GM23338 (cell line): ENCODE measurements at regions not wholly inside any gene's neighbourhood (a gene's known extent, or its start where the extent isn't known, plus 50 kb on each side); places are given as distances from the start of the nearest gene placed in this dataset.

ENCODE experiments used
- ATAC-seq: fragments of 200-7000 bp; cut with Tn5 transposase; 3 replicates; pipeline ENCODE4 v1.9.1; 2020
- DNase-seq: peaks from one replicate; pipeline ENCODE4 v3.0.0-alpha.2; 2015; ENCODE audit warnings: low spot score
- H2AFZ ChIP-seq: fragments of 200-600 bp; sonication (generic); 2 replicates; pipeline ENCODE4 v1.8.0; 2016; ENCODE audit warnings: antibody characterized with exemption, mild to moderate bottlenecking, moderate library complexity
- H3F3A ChIP-seq: fragments of 200-600 bp; sonication (generic); replicated peaks from 2 replicates; pipeline ENCODE4 v1.8.0; 2017; ENCODE audit warnings: antibody characterized with exemption, mixed run types, low read depth
- H3K27ac ChIP-seq: fragments of 200-600 bp; sonication (generic); 2 replicates; pipeline ENCODE4 v1.6.1; 2016; ENCODE audit warnings: low read depth
- H3K27me3 ChIP-seq: fragments of 200-600 bp; sonication (generic); 2 replicates; pipeline ENCODE4 v1.8.0; 2016; ENCODE audit warnings: mild to moderate bottlenecking, mixed run types, moderate library complexity; ENCODE audit not compliant: insufficient read depth
- H3K36me3 ChIP-seq: fragments of 200-600 bp; sonication (generic); 2 replicates; pipeline ENCODE4 v1.8.0; 2016; ENCODE audit warnings: mild to moderate bottlenecking; ENCODE audit not compliant: insufficient read depth
- H3K4me1 ChIP-seq: fragments of 200-600 bp; sonication (generic); 2 replicates; pipeline ENCODE4 v1.8.0; 2016; ENCODE audit warnings: mild to moderate bottlenecking, moderate library complexity; ENCODE audit not compliant: insufficient read depth
- H3K4me2 ChIP-seq: fragments of 200-600 bp; sonication (generic); 2 replicates; pipeline ENCODE4 v1.7.1; 2017; ENCODE audit warnings: mixed run types
- H3K4me3 ChIP-seq: fragments of 200-600 bp; sonication (generic); 2 replicates; pipeline ENCODE4 v1.6.1; 2016; ENCODE audit warnings: mixed run types
- H3K79me2 ChIP-seq: fragments of 200-600 bp; sonication (generic); replicated peaks from 2 replicates; pipeline ENCODE4 v1.8.0; 2017; ENCODE audit warnings: mild to moderate bottlenecking; ENCODE audit not compliant: insufficient read depth
- H3K9me2 ChIP-seq: fragments of 200-600 bp; sonication (generic); 2 replicates; pipeline ENCODE4 v1.8.0; 2017; ENCODE audit not compliant: insufficient read depth
- H4K20me1 ChIP-seq: fragments of 200-600 bp; sonication (generic); replicated peaks from 2 replicates; pipeline ENCODE4 v1.8.0; 2017; ENCODE audit warnings: mild to moderate bottlenecking; ENCODE audit not compliant: insufficient read depth
- H3K27ac Mint-ChIP-seq: 2 replicates; pipeline ENCODE4 v1.8.0; 2020; ENCODE audit warnings: inconsistent platforms, mild to moderate bottlenecking, moderate library complexity, mixed read lengths
- H3K27me3 Mint-ChIP-seq: 3 replicates; pipeline ENCODE4 v1.8.0; 2022; ENCODE audit warnings: low read depth, mild to moderate bottlenecking, moderate library complexity, mixed read lengths, inconsistent platforms; ENCODE audit not compliant: insufficient read depth, poor library complexity
- H3K36me3 Mint-ChIP-seq: 3 replicates; pipeline ENCODE4 v1.8.0; 2021; ENCODE audit warnings: low read depth, mild to moderate bottlenecking, inconsistent platforms, moderate library complexity, mixed read lengths
- H3K4me1 Mint-ChIP-seq: 3 replicates; pipeline ENCODE4 v1.8.0; 2020; ENCODE audit warnings: mild to moderate bottlenecking, inconsistent platforms, mixed read lengths
- H3K4me3 Mint-ChIP-seq: 3 replicates; pipeline ENCODE4 v1.8.0; 2021; ENCODE audit warnings: moderate library complexity, mild to moderate bottlenecking, inconsistent platforms, mixed read lengths
- H3K9me3 Mint-ChIP-seq: 3 replicates; pipeline ENCODE4 v1.8.0; 2020; ENCODE audit warnings: moderate library complexity, mild to moderate bottlenecking, inconsistent platforms, mixed read lengths
- CREB1 ChIP-seq: fragments of 250-450 bp; sonication (Bioruptor Pico); IDR thresholded peaks from 2 replicates; pipeline ENCODE4 v1.5.0; 2020; ENCODE audit warnings: low read depth, mild to moderate bottlenecking, moderate library complexity
- EZH2phosphoT487 ChIP-seq: fragments of 200-600 bp; sonication (generic); IDR thresholded peaks from one replicate; pipeline ENCODE4 v1.8.1; 2018; ENCODE audit warnings: antibody characterized with exemption; ENCODE audit not compliant: unreplicated experiment
- NANOG ChIP-seq: IDR thresholded peaks from 2 replicates; pipeline ENCODE4 v1.6.1; 2016; ENCODE audit warnings: antibody characterized with exemption, borderline replicate concordance
- ZNF331 ChIP-seq: fragments of 250-450 bp; sonication (Bioruptor Pico); IDR thresholded peaks from 2 replicates; pipeline ENCODE4 v1.5.0; 2020; ENCODE audit warnings: low read depth, mild to moderate bottlenecking, moderate library complexity
- ZNF462 ChIP-seq: fragments of 250-450 bp; sonication (Bioruptor Pico); IDR thresholded peaks from 2 replicates; pipeline ENCODE4 v1.5.0; 2020; ENCODE audit warnings: mild to moderate bottlenecking, moderate library complexity
- TF ChIP-seq, protein P1 (sequence below): IDR thresholded peaks from 2 replicates; pipeline ENCODE4 v1.6.1; 2016; ENCODE audit warnings: antibody characterized with exemption

DNA sequence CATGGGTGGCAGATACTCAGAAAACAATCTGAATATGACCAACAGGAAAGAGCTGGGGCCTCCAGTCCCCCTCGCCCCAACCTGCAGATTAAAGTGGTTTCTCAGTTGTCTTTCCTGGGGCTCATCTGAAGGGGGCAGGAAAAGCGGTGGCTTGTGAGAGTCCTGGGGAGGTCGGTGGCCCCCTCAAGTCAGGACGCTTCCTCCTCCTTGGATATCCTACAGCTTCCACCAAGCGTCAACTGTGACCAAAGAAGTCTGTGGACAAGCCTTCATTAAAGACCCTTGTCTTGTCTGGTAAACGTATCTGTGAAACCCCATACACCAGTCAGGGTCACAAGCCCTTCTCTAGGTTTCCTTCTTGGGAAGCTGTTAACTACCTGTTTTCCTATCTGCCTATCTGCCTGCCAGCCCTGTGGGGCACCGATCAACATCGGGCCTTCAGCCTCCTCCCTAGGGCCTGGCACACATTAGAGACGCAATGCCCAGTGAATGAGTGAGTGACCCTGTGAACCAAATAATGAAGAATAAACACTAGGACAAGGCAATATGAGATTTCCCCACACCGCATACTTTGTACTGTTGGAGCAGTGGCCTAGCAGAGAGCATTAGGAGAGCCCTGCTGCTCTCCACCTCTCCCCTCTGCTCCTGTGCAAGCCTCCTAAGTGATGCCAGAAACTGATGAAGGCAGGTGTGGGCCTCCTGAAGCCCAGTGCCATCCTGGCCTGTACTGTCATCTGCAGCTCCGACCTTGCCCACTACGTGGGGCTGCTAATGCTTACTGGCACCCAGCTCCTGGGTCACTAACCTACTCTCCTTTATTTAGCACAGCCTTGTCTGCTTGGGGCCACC is 1317.8 kb downstream of the UQCRFS1 start (continued):
- TF ChIP-seq ZNF462 (CRISPR knock-in tag): no peak
- TF ChIP-seq, protein P1, sequence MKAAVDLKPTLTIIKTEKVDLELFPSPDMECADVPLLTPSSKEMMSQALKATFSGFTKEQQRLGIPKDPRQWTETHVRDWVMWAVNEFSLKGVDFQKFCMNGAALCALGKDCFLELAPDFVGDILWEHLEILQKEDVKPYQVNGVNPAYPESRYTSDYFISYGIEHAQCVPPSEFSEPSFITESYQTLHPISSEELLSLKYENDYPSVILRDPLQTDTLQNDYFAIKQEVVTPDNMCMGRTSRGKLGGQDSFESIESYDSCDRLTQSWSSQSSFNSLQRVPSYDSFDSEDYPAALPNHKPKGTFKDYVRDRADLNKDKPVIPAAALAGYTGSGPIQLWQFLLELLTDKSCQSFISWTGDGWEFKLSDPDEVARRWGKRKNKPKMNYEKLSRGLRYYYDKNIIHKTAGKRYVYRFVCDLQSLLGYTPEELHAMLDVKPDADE: no peak

GRCh38 chr19:27892500-27892899 is 1320.5 kb downstream of the UQCRFS1 start:
- no peaks in the 10 kb centered on the region for H3K27me3 ChIP-seq
- no peaks in the 10 kb centered on the region for H3K4me1 ChIP-seq
- H3K27ac ChIP-seq: no peak overlapping the region
- Mint-ChIP-seq H3K27ac (no peak overlapping the region), H3K4me1 (no peaks in the 10 kb centered on the region), H3K27me3 (peaks cover 9% of the 10 kb centered on the region), H3K9me3 (peaks cover 100% of the 10 kb centered on the region), H3K4me3 (no peak overlapping the region), H3K36me3 (peaks cover 52% of the 10 kb centered on the region)
- no peak for ATAC-seq
- H3K4me2 ChIP-seq: no peak overlapping the region
- no peaks in the 10 kb centered on the region for H4K20me1 ChIP-seq
- H3F3A ChIP-seq: no peaks in the 10 kb centered on the region
- H3K4me3 ChIP-seq: no peak overlapping the region
- no peaks in the 10 kb centered on the region for H3K9me2 ChIP-seq
- no peaks in the 10 kb centered on the region for H3K79me2 ChIP-seq
- H2AFZ ChIP-seq: no peak overlapping the region
- H3K36me3 ChIP-seq: no peaks in the 10 kb centered on the region
- DNase-seq: no peak
- TF ChIP-seq EZH2phosphoT487: no peak
- no peak for TF ChIP-seq CREB1 (CRISPR knock-in tag)
- no peak for TF ChIP-seq ZNF462 (CRISPR knock-in tag)
- TF ChIP-seq ZNF331: no peak
- no peak for TF ChIP-seq NANOG
